A549 (cell line): ENCODE measurements at regions not wholly inside any gene's neighbourhood (a gene's known extent, or its start where the extent isn't known, plus 50 kb on each side); places are given as distances from the start of the nearest gene placed in this dataset.
"Not testable (repeated sequence)": the region's sequence is repeated elsewhere in the genome, so short reads cannot be mapped to it uniquely, and the experiment has no call there.

Source experiments
- ATAC-seq, 2 experiments: fragments of 200-7000 bp in 1 of 2; fragments of >200 bp in 1 of 2; cut with Nextera tagmentation in 1 of 2; cut with Tn5 transposase in 1 of 2; 3 replicates each; pipeline versions ENCODE4 v1.8.0 to v1.9.1; 2018 to 2020; ENCODE audit warnings: mild to moderate bottlenecking in 1 of 2, moderate library complexity in 1 of 2
- CTCF ChIA-PET: fragments of 300-600 bp; sonication (Branson Sonifier 250); formaldehyde crosslinking; extraction: SDS; loops from one replicate; lab custom pipeline; 2021; ENCODE audit warnings: antibody characterized with exemption, inconsistent platforms; lab: Yijun Ruan, JAX
- POLR2A ChIA-PET: fragments of 350-600 bp; formaldehyde crosslinking; extraction: SDS; loops from one replicate; lab custom pipeline; 2021; ENCODE audit warnings: antibody characterized with exemption, inconsistent platforms; lab: Yijun Ruan, JAX
- DNase-seq, 2 experiments: peaks; one replicate each; pipeline versions ENCODE4 v3.0.0 to v3.0.0-alpha.2; 2011 to 2016; ENCODE audit warnings: low read depth in 1 of 2, low spot score in 1 of 2
- FAIRE-seq: peaks from 2 replicates; lab custom pipeline; 2011; peaks lifted over from hg19 to GRCh38; lab: Jason Lieb, UNC
- H3K27ac ChIP-seq, 2 experiments: fragments of >200 bp; sonication (Bioruptor Twin); formaldehyde crosslinking; 3 replicates each; pipeline ENCODE4 v1.5.1; 2016 to 2017
- H3K4me1 ChIP-seq: fragments of >200 bp; sonication (Bioruptor Twin); formaldehyde crosslinking; 3 replicates; pipeline ENCODE4 v1.6.1; 2016
- H3K4me2 ChIP-seq: fragments of >200 bp; sonication (Bioruptor Twin); formaldehyde crosslinking; 3 replicates; pipeline ENCODE4 v1.6.1; 2016
- H3K4me3 ChIP-seq: fragments of >200 bp; sonication (Bioruptor Twin); formaldehyde crosslinking; 3 replicates; pipeline ENCODE4 v1.5.1; 2016
- H3K9me3 ChIP-seq: fragments of >200 bp; sonication (Bioruptor Twin); formaldehyde crosslinking; 3 replicates; pipeline ENCODE4 v1.6.1; 2016
- CBX2 ChIP-seq: fragments of 200-600 bp; sonication (generic); IDR thresholded peaks from 2 replicates; pipeline ENCODE4 v1.6.1; 2016; ENCODE audit warnings: low read depth, mild to moderate bottlenecking, borderline replicate concordance
- CEBPB ChIP-seq, 2 experiments: fragments of >200 bp in 1 of 2; sonication (Bioruptor Twin) in 1 of 2; formaldehyde crosslinking in 1 of 2; IDR thresholded peaks; 2 replicates each; pipeline ENCODE4 v1.6.1; 2012 to 2016
- CHD4 ChIP-seq: fragments of 200-600 bp; sonication (generic); IDR thresholded peaks from 2 replicates; pipeline ENCODE4 v1.6.1; 2016; ENCODE audit warnings: antibody characterized with exemption, mild to moderate bottlenecking, borderline replicate concordance
- CTCF ChIP-seq: fragments of >200 bp; sonication (Bioruptor Twin); formaldehyde crosslinking; IDR thresholded peaks from 3 replicates; pipeline ENCODE4 v1.5.1; 2016
- EHMT2 ChIP-seq: fragments of 200-600 bp; sonication (generic); IDR thresholded peaks from 2 replicates; pipeline ENCODE4 v1.6.1; 2016; ENCODE audit warnings: antibody characterized with exemption, low read depth, mild to moderate bottlenecking, moderate library complexity
- FOSB ChIP-seq: fragments of 250-450 bp; sonication (Bioruptor Pico); IDR thresholded peaks from 2 replicates; pipeline ENCODE4 v1.5.0; 2020; ENCODE audit warnings: mild to moderate bottlenecking, moderate library complexity
- FOSL2 ChIP-seq, 2 experiments: fragments of 450-650 bp in 1 of 2; fragments of >200 bp in 1 of 2; sonication (Bioruptor Twin) in 1 of 2; formaldehyde crosslinking; IDR thresholded peaks; 2 replicates each; pipeline versions ENCODE4 v1.5.0 to v1.6.1; 2016 to 2020; ENCODE audit warnings: mild to moderate bottlenecking in 1 of 2, moderate library complexity in 1 of 2
- HMGXB4 ChIP-seq: fragments of 250-450 bp; sonication (Bioruptor Pico); IDR thresholded peaks from 2 replicates; pipeline ENCODE4 v1.5.0; 2021; ENCODE audit warnings: mild to moderate bottlenecking, moderate library complexity, borderline replicate concordance
- HOXB5 ChIP-seq: fragments of 250-450 bp; sonication (Bioruptor Pico); IDR thresholded peaks from 2 replicates; pipeline ENCODE4 v1.5.0; 2020; ENCODE audit warnings: mild to moderate bottlenecking, moderate library complexity
- KDM1A ChIP-seq: fragments of 200-600 bp; sonication (generic); IDR thresholded peaks from 2 replicates; pipeline ENCODE4 v1.6.1; 2016; ENCODE audit warnings: low read depth, mild to moderate bottlenecking
- KDM5A ChIP-seq: fragments of 200-600 bp; sonication (generic); IDR thresholded peaks from 2 replicates; pipeline ENCODE4 v1.6.1; 2016; ENCODE audit warnings: antibody characterized with exemption, mild to moderate bottlenecking
- NFE2L2 ChIP-seq: fragments of 150-350 bp; conservative IDR thresholded peaks from 2 replicates; pipeline ENCODE4 v1.6.1; 2014; ENCODE audit warnings: low read length
- PHF8 ChIP-seq: fragments of 200-600 bp; sonication (generic); IDR thresholded peaks from 2 replicates; pipeline ENCODE4 v1.6.1; 2016; ENCODE audit warnings: low read depth, mild to moderate bottlenecking, antibody characterized with exemption, moderate library complexity, borderline replicate concordance
- POLR2A ChIP-seq: IDR thresholded peaks from 2 replicates; pipeline ENCODE4 v1.6.1; 2012; ENCODE audit warnings: mild to moderate bottlenecking, low read length
- RAD21 ChIP-seq, 2 experiments: fragments of >200 bp in 1 of 2; sonication (Bioruptor Twin) in 1 of 2; formaldehyde crosslinking in 1 of 2; IDR thresholded peaks in 1 of 2; conservative IDR thresholded peaks in 1 of 2; 2 replicates in 1 of 2; 3 replicates in 1 of 2; pipeline ENCODE4 v1.6.1; 2012 to 2018; ENCODE audit warnings: inconsistent platforms in 1 of 2
- RNF2 ChIP-seq: fragments of 200-600 bp; sonication (generic); IDR thresholded peaks from 2 replicates; pipeline ENCODE4 v1.6.1; 2016; ENCODE audit warnings: low read depth, mild to moderate bottlenecking, antibody characterized with exemption, moderate library complexity, borderline replicate concordance
- SREBF2 ChIP-seq: fragments of 450-650 bp; IDR thresholded peaks from 2 replicates; pipeline ENCODE4 v1.6.1; 2014; ENCODE audit warnings: mild to moderate bottlenecking, moderate library complexity
- ZC3H11A ChIP-seq: fragments of 450-650 bp; IDR thresholded peaks from 2 replicates; pipeline ENCODE4 v1.6.1; 2014; ENCODE audit warnings: antibody characterized with exemption, mild to moderate bottlenecking
- ZSCAN20 ChIP-seq: fragments of 250-450 bp; sonication (Bioruptor Pico); IDR thresholded peaks from 2 replicates; pipeline ENCODE4 v1.8.0; 2022; ENCODE audit warnings: mild to moderate bottlenecking, moderate library complexity
- WGBS: methylation state at CpG from one replicate; pipeline ENCODE4 v1.1.6; 2017; ENCODE audit errors: missing lambda C conversion rate; 5-methylcytosine and 5-hydroxymethylcytosine counted together
- TF ChIP-seq, protein P1 (sequence below): fragments of 200-600 bp; sonication (generic); IDR thresholded peaks from 2 replicates; pipeline ENCODE4 v1.6.1; 2016; ENCODE audit warnings: antibody characterized with exemption, mild to moderate bottlenecking, moderate library complexity
- TF ChIP-seq, protein P2 (sequence below): fragments of 250-450 bp; sonication (Bioruptor Pico); IDR thresholded peaks from 2 replicates; pipeline ENCODE4 v1.5.0; 2020; ENCODE audit warnings: low read depth, mild to moderate bottlenecking, moderate library complexity

DNA sequence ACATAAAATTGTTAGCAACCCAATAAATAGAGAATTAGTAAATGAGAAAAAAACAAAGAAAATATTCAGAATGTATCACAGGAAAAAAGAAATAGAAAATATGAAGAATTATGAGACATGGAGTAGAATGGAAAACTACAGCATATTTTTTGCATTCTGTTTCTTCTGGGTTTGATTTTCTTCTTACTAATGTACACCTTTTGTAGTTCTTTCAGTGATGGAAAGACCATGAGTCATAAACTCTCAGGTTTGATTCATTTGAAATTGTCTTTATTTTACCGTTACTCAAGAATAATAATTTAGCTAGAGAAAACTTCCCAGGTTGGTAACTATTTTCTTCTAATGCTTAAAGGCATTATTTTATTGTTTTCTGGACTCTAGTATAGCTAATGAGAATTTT is 90.3 kb upstream of the TMEM170B start (continued):
- TF ChIP-seq PHF8 (no peak), KDM1A (no peak), ZSCAN20 (CRISPR knock-in tag) (no peak)

DNA sequence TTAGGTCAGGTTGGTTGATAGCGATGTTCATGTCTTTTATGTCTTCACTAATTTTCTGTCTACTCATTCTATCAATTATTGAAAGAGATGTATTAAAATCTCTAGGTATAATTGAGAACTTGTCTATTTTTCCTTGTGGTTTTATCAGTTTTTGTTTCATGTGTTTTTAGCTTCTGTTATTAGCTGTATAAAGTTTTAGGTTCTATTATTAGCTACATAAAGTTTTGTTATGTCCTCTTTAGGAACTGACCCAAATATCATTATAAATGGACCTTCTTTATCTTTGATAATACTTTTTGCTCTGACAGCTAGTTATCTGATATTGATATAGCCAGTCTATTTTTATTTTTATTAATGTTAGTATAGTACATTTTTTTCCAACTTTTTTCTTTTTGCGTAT is 92.4 kb upstream of the TMEM170B start:
- DNase-seq (no peak), FAIRE-seq (no peak), ATAC-seq (no peak)
- Histone ChIP-seq H3K4me2 (no peak overlapping the region), H3K27ac (no peak overlapping the region), H3K9me3 (no peaks in the 10 kb centered on the region), H3K4me3 (no peak overlapping the region), H3K4me1 (no peaks in the 10 kb centered on the region)
- 92% methylated on average over 2 of the region's 2 CpGs for WGBS
- TF ChIP-seq CHD4 (no peak), CTCF (no peak), POLR2A (no peak), FOSL2 (IDR thresholded peaks at IDR 0.05) (no peak), FOSL2 (CRISPR knock-in tag; IDR thresholded peaks at IDR 0.05) (no peak), RNF2 (no peak), NFE2L2 (no peak), RAD21 (conservative IDR thresholded peaks at IDR 0.05 in 1 of 2, IDR thresholded peaks at IDR 0.05 in 1 of 2) (no peak), HOXB5 (CRISPR knock-in tag) (no peak), FOSB (CRISPR knock-in tag) (no peak), ZC3H11A (no peak), CBX2 (no peak), KDM5A (no peak), SREBF2 (no peak), PHF8 (no peak), ZSCAN20 (CRISPR knock-in tag) (no peak), EHMT2 (no peak), HMGXB4 (CRISPR knock-in tag) (no peak), CEBPB (IDR thresholded peaks at IDR 0.05) (no peak)
- TF ChIP-seq, protein P1, sequence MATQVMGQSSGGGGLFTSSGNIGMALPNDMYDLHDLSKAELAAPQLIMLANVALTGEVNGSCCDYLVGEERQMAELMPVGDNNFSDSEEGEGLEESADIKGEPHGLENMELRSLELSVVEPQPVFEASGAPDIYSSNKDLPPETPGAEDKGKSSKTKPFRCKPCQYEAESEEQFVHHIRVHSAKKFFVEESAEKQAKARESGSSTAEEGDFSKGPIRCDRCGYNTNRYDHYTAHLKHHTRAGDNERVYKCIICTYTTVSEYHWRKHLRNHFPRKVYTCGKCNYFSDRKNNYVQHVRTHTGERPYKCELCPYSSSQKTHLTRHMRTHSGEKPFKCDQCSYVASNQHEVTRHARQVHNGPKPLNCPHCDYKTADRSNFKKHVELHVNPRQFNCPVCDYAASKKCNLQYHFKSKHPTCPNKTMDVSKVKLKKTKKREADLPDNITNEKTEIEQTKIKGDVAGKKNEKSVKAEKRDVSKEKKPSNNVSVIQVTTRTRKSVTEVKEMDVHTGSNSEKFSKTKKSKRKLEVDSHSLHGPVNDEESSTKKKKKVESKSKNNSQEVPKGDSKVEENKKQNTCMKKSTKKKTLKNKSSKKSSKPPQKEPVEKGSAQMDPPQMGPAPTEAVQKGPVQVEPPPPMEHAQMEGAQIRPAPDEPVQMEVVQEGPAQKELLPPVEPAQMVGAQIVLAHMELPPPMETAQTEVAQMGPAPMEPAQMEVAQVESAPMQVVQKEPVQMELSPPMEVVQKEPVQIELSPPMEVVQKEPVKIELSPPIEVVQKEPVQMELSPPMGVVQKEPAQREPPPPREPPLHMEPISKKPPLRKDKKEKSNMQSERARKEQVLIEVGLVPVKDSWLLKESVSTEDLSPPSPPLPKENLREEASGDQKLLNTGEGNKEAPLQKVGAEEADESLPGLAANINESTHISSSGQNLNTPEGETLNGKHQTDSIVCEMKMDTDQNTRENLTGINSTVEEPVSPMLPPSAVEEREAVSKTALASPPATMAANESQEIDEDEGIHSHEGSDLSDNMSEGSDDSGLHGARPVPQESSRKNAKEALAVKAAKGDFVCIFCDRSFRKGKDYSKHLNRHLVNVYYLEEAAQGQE, result no peak
- TF ChIP-seq, protein P2, sequence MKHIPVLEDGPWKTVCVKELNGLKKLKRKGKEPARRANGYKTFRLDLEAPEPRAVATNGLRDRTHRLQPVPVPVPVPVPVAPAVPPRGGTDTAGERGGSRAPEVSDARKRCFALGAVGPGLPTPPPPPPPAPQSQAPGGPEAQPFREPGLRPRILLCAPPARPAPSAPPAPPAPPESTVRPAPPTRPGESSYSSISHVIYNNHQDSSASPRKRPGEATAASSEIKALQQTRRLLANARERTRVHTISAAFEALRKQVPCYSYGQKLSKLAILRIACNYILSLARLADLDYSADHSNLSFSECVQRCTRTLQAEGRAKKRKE (CRISPR knock-in tag), result no peak
- POLR2A ChIA-PET, result no interaction called here
- CTCF ChIA-PET, result interaction anchor here (1.2 kb wide), 1 partner anchor 50 kb away, joined by 3 read pairs; no protein-coding TSS in a partner anchor

DNA sequence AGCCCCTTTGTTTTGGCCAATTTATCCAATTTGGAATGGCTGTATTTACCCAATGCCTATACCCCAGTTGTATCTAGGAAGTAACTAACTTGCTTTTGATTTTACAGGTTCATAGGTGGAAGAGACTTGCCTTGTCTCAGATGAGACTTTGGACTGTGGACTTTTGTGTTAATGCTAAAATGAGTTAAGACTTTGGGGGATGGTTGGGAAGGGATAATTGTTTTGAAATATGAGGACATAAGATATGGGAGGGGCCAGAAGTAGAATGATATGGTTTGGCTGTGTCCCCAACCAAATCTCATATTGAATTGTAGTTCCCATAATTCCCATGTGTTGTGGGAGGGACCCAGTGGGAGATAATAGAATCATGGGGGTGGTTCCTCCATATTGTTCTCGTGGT is 94.4 kb upstream of the TMEM170B start:
- POLR2A ChIA-PET, H3K9me3 ChIP-seq, H3K4me2 ChIP-seq, FAIRE-seq, DNase-seq, H3K4me3 ChIP-seq, ATAC-seq, H3K27ac ChIP-seq, H3K4me1 ChIP-seq, CTCF ChIA-PET: not testable (repeated sequence)
- 76% methylated on average over 1 of the region's 1 CpG for WGBS
